ENCODE measurements at regions not wholly inside any gene's neighbourhood (a gene's known extent, or its start where the extent isn't known, plus 50 kb on each side); places are given as distances from the start of the nearest gene placed in this dataset.

GRCh38 chr1:59018860-59019259, 235.0 kb upstream of the JUN start:
- in situ Hi-C loops (cut with HindIII; ENCODE audit: low sequenced_read_pairs) = no loop called here

GRCh38 chr1:59020151-59020997, 236.5 kb upstream of the JUN start:
- in situ Hi-C loops (cut with HindIII; ENCODE audit: low sequenced_read_pairs) = no loop called here

GRCh38 chr1:59022199-59022598, 238.4 kb upstream of the JUN start:
- in situ Hi-C loops (cut with HindIII; ENCODE audit: low sequenced_read_pairs) = no loop called here

GRCh38 chr1:59022799-59023198, 239.0 kb upstream of the JUN start:
- in situ Hi-C loops (cut with HindIII; ENCODE audit: low sequenced_read_pairs) = no loop called here

GRCh38 chr1:59025201-59025600, 241.4 kb upstream of the JUN start:
- in situ Hi-C loops (cut with HindIII; ENCODE audit: low sequenced_read_pairs) = no loop called here

- in situ Hi-C loops (cut with HindIII; ENCODE audit: low sequenced_read_pairs) = no loop called here
Measured at GRCh38 chr1:59025898-59026426, 242.1 kb upstream of the JUN start.

- in situ Hi-C loops (cut with HindIII; ENCODE audit: low sequenced_read_pairs) = no loop called here
Measured at GRCh38 chr1:59026472-59026948, 242.7 kb upstream of the JUN start.

- in situ Hi-C loops (cut with HindIII; ENCODE audit: low sequenced_read_pairs) = no loop called here
Measured at GRCh38 chr1:59027177-59027576, 243.3 kb upstream of the JUN start.

GRCh38 chr1:59028048-59028447, 244.2 kb upstream of the JUN start:
- in situ Hi-C loops (cut with HindIII; ENCODE audit: low sequenced_read_pairs) = no loop called here

GRCh38 chr1:59029411-59030167, 245.7 kb upstream of the JUN start:
- in situ Hi-C loops (cut with HindIII; ENCODE audit: low sequenced_read_pairs) = no loop called here

GRCh38 chr1:59032228-59032627, 248.4 kb upstream of the JUN start:
- in situ Hi-C loops (cut with HindIII; ENCODE audit: low sequenced_read_pairs) = no loop called here

GRCh38 chr1:59033761-59034160, 249.9 kb upstream of the JUN start:
- in situ Hi-C loops (cut with HindIII; ENCODE audit: low sequenced_read_pairs) = no loop called here

GRCh38 chr1:59034925-59035324, 251.1 kb upstream of the JUN start:
- in situ Hi-C loops (cut with HindIII; ENCODE audit: low sequenced_read_pairs) = no loop called here

- in situ Hi-C loops (cut with HindIII; ENCODE audit: low sequenced_read_pairs) = no loop called here
Measured at GRCh38 chr1:59039551-59039950, 255.7 kb upstream of the JUN start.

GRCh38 chr1:59040486-59040885, 256.4 kb upstream of the FGGY start:
- in situ Hi-C loops (cut with HindIII; ENCODE audit: low sequenced_read_pairs) = no loop called here

GRCh38 chr1:59041646-59042277, 255.1 kb upstream of the FGGY start:
- in situ Hi-C loops (cut with HindIII; ENCODE audit: low sequenced_read_pairs) = no loop called here

- in situ Hi-C loops (cut with HindIII; ENCODE audit: low sequenced_read_pairs) = no loop called here
Measured at GRCh38 chr1:59043796-59044195, 253.1 kb upstream of the FGGY start.

GRCh38 chr1:59044535-59045121, 252.3 kb upstream of the FGGY start:
- in situ Hi-C loops (cut with HindIII; ENCODE audit: low sequenced_read_pairs) = no loop called here

- in situ Hi-C loops (cut with HindIII; ENCODE audit: low sequenced_read_pairs) = no loop called here
Measured at GRCh38 chr1:59045137-59045536, 251.8 kb upstream of the FGGY start.

- in situ Hi-C loops (cut with HindIII; ENCODE audit: low sequenced_read_pairs) = no loop called here
Measured at GRCh38 chr1:59045636-59046035, 251.3 kb upstream of the FGGY start.

- in situ Hi-C loops (cut with HindIII; ENCODE audit: low sequenced_read_pairs) = no loop called here
Measured at GRCh38 chr1:59046134-59046533, 250.8 kb upstream of the FGGY start.

All from DLD1 (cell line).